PC-3 (cell line): ENCODE measurements at regions not wholly inside any gene's neighbourhood (a gene's known extent, or its start where the extent isn't known, plus 50 kb on each side); places are given as distances from the start of the nearest gene placed in this dataset.

Experiments
- EZH2 ChIP-seq: fragments of 300-600 bp; sonication (generic); IDR thresholded peaks from one replicate; pipeline ENCODE4 v1.6.1; 2017; ENCODE audit warnings: antibody characterized with exemption, mild to moderate bottlenecking, low read length; ENCODE audit not compliant: unreplicated experiment
- TF ChIP-seq, protein P1 (sequence below): fragments of 300-600 bp; sonication (generic); conservative IDR thresholded peaks from 2 replicates; pipeline ENCODE4 v1.5.1; 2017; ENCODE audit warnings: antibody characterized with exemption, low read depth, mild to moderate bottlenecking, low read length

DNA sequence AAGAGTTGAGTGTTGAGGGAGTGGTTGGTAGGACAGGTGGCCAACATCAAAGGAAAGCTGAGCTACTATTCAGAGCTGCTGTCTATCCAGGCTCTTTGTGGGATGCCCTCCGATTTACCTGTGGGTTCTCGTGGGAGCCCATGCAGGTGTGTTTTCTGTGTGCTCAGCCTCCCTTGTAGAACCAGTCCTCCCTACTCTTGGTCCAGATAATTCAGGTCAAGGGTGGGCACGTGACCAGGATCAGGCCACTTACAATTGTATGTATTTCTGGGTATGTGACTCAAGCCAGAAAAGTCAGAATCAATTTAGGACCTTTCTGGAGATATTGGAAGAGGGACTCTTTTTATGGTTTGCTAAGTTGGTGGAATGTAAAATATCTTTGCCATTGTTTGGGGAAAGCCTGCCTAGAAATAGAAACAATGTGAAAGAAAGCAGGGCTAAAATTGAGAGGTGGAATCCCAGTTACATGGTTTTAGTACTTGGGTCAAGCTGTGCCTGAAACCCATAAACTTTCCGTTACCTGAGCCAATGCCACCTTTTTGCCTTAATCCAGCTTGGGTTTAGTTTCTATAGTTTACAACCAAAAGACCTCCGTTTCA lies 93.2 kb downstream of the PDCL3 start:
- TF ChIP-seq, protein P1, sequence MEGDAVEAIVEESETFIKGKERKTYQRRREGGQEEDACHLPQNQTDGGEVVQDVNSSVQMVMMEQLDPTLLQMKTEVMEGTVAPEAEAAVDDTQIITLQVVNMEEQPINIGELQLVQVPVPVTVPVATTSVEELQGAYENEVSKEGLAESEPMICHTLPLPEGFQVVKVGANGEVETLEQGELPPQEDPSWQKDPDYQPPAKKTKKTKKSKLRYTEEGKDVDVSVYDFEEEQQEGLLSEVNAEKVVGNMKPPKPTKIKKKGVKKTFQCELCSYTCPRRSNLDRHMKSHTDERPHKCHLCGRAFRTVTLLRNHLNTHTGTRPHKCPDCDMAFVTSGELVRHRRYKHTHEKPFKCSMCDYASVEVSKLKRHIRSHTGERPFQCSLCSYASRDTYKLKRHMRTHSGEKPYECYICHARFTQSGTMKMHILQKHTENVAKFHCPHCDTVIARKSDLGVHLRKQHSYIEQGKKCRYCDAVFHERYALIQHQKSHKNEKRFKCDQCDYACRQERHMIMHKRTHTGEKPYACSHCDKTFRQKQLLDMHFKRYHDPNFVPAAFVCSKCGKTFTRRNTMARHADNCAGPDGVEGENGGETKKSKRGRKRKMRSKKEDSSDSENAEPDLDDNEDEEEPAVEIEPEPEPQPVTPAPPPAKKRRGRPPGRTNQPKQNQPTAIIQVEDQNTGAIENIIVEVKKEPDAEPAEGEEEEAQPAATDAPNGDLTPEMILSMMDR, result no peak
- no peak for TF ChIP-seq EZH2
